GM12878 (cell line): ENCODE measurements at regions not wholly inside any gene's neighbourhood (a gene's known extent, or its start where the extent isn't known, plus 50 kb on each side); places are given as distances from the start of the nearest gene placed in this dataset.

ENCODE experiments used
- CTCF ChIP-seq, 3 experiments: IDR thresholded peaks in 2 of 3; conservative IDR thresholded peaks in 1 of 3; 2 replicates each; pipeline ENCODE4 v1.5.1; 2011; ENCODE audit warnings: low read depth in 3 of 3, low read length in 3 of 3, mild to moderate bottlenecking in 3 of 3, control low read depth in 2 of 3, moderate library complexity in 2 of 3, inconsistent platforms in 1 of 3, mixed read lengths in 1 of 3; ENCODE audit not compliant: control insufficient read depth in 2 of 3, insufficient read depth in 1 of 3; ENCODE audit errors: extremely low read depth in 1 of 3
- KAT2A ChIP-seq: conservative IDR thresholded peaks from 2 replicates; pipeline ENCODE4 v1.6.1; 2011; ENCODE audit warnings: low read depth, low read length; ENCODE audit not compliant: control insufficient read depth
- SUZ12 ChIP-seq: fragments of 200-600 bp; sonication (generic); IDR thresholded peaks from one replicate; pipeline ENCODE4 v1.6.1; 2018; ENCODE audit warnings: antibody characterized with exemption, mild to moderate bottlenecking; ENCODE audit not compliant: unreplicated experiment

GRCh38 chr6:22910370-22910769 lies 341.0 kb downstream of the HDGFL1 start:
- TF ChIP-seq SUZ12: no peak
- TF ChIP-seq CTCF (IDR thresholded peaks at IDR 0.05 in 2 of 3, conservative IDR thresholded peaks at IDR 0.05 in 1 of 3; ENCODE audit: control insufficient read depth in 2 of 3, extremely low read depth in 1 of 3, insufficient read depth in 1 of 3, low read depth in 3 of 3, low read length in 3 of 3): no peak
- no peak for TF ChIP-seq KAT2A
